AG10803 (cell line): ENCODE measurements at regions not wholly inside any gene's neighbourhood (a gene's known extent, or its start where the extent isn't known, plus 50 kb on each side); places are given as distances from the start of the nearest gene placed in this dataset.

Experiments used
- DNase-seq: peaks from one replicate; pipeline ENCODE4 v3.0.0; 2010; ENCODE audit warnings: low read depth
- H3K4me3 ChIP-seq: 2 replicates; pipeline ENCODE4 v1.5.1; 2011; ENCODE audit warnings: mild to moderate bottlenecking, low read length, control low read depth
- TF ChIP-seq, protein P1 (sequence below): conservative IDR thresholded peaks from 2 replicates; pipeline ENCODE4 v1.5.1; 2011; ENCODE audit warnings: mild to moderate bottlenecking, low read length, control low read depth, inconsistent platforms

DNA sequence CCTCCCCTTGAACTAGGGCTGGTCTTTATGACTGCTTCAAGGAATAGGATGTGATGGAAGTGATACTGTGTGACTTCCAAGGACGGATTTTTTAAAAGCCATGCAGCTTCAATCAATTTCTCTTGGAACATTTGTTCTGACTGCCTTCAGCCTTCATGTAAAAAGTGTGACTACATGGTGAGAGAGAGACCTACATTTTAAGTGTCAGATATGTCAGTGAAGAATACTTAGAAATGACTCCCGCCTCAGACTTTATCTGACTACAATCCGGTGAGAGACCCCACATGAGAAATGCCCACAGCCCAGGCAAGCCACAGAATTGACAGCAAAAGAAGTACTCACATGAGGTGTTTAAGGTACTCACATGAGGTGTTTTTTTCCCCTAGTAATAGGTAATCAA lies 295.3 kb downstream of the KCNC2 start:
- no peak for DNase-seq
- no peak overlapping the region for H3K4me3 ChIP-seq
- TF ChIP-seq, protein P1, sequence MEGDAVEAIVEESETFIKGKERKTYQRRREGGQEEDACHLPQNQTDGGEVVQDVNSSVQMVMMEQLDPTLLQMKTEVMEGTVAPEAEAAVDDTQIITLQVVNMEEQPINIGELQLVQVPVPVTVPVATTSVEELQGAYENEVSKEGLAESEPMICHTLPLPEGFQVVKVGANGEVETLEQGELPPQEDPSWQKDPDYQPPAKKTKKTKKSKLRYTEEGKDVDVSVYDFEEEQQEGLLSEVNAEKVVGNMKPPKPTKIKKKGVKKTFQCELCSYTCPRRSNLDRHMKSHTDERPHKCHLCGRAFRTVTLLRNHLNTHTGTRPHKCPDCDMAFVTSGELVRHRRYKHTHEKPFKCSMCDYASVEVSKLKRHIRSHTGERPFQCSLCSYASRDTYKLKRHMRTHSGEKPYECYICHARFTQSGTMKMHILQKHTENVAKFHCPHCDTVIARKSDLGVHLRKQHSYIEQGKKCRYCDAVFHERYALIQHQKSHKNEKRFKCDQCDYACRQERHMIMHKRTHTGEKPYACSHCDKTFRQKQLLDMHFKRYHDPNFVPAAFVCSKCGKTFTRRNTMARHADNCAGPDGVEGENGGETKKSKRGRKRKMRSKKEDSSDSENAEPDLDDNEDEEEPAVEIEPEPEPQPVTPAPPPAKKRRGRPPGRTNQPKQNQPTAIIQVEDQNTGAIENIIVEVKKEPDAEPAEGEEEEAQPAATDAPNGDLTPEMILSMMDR: no peak

DNA sequence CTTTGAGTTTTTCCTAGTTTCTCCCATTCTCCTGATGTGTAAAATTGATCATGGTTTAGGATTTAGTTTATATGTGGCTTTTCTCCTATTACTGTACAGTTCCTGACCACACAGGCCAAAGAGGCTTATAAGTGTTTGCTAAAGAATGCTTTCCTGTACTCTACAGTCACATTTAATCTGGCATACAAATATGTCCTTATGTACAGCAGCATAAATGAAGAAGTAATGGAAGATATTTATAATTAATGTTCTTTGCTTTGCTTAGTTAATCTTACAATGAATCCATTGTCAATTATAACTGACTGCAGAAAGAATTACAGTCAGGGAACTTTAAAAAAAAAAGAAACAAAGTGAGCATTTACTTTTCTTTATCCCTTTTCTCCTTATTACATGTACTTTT lies 293.9 kb downstream of the KCNC2 start:
- TF ChIP-seq, protein P1: no peak
- DNase-seq: no peak
- H3K4me3 ChIP-seq: no peak overlapping the region

DNA sequence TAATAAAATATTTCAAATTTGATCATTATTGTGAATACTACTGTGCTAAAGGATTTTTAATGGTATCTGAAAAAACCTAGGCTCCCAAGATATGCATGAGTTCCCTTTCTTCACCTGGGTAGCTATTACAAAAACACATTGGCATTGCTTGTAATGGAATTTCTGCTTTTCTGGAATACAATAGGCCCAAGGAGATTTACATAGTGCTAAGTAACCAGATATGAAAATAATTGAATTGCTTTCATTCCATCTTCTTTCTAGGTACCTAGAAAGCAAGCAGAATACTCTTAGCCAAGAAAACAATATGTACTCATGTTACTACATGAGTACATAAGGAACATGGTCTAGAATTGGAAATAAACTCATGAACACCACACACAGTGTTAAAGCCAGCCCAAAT lies 291.9 kb downstream of the KCNC2 start:
- TF ChIP-seq, protein P1: no peak
- DNase-seq: no peak
- H3K4me3 ChIP-seq: no peak overlapping the region

DNA sequence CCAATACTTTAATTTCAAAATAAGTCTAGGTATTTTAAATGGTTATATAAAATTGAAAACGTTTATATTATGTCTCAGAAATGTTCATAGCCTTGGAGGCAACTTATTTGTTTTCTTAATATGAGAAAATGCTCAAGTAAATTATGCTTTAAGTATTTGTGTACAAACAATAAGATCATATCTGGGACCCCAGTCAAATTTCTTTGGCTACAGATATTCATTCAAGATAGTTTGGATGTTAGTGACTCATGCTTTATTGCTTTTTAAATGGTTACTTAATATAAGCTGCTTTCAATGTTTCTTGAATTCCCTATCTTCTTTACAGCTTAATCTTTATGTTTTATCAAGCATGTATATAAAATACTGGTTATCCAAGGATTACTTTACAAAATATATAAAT lies 291.3 kb downstream of the KCNC2 start:
- no peak overlapping the region for H3K4me3 ChIP-seq
- no peak for DNase-seq
- TF ChIP-seq, protein P1: no peak

DNA sequence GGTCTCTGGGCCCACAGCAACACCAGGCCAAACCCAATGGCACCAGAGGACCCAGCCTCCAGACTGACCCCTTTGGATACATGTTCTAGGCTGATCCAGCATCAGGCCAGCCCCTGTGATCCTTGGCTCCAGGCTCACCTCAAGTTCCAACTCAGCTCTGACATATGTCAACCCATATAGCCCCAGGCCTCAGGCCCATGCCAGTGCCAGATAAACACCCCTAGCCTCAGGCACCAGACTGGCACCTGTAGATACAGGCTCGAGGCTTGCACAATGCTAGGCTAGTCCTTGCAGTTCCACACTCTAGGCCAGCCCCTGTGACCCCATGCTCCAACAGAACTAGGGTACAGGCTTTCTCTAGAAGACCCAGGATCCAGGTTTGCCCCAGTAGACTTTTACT lies 287.5 kb downstream of the KCNC2 start:
- no peak overlapping the region for H3K4me3 ChIP-seq
- TF ChIP-seq, protein P1: no peak
- DNase-seq: no peak

DNA sequence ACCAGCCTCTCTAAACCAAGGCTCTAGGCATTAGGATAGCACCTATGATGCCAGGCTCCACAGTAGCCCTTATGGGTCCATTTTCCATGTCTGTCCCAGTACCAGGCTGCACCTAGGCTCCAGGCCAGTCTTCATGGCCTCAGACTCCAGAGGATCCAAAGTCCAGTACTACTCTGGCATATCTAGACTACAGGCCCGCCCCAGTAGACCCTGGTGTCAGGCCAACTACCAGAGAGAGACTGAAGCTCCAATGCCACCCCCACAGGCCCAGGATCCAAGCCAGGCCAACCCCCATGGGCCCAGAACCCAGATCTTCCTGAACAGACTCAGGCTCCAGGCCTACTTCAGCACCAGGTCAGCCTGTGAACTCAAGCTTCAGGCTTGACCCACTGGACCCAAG lies 287.0 kb downstream of the KCNC2 start:
- no peak for DNase-seq
- TF ChIP-seq, protein P1: no peak
- no peak overlapping the region for H3K4me3 ChIP-seq

DNA sequence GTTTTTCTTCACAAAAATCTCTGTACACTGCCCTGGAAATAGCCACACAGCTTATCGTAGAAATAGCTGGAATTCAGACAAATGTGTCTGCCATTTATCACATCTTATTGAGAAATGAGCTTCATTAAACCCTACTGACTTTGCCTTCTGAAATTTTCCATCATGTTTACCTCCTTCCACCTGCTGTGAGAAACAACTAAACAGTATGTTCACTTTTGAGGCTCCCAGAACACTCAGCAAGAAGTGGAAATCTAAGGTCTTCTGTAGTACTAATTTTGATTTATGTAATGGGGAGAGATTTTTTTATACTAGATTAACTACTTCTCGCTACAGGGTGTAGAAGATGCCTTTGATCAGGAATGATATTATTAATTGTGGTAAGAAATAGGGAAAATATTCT lies 268.0 kb downstream of the KCNC2 start:
- TF ChIP-seq, protein P1: no peak
- DNase-seq: no peak
- H3K4me3 ChIP-seq: no peak overlapping the region
